ENCODE measurements at regions not wholly inside any gene's neighbourhood (a gene's known extent, or its start where the extent isn't known, plus 50 kb on each side); places are given as distances from the start of the nearest gene placed in this dataset.
"Not testable (repeated sequence)": the region's sequence is repeated elsewhere in the genome, so short reads cannot be mapped to it uniquely, and the experiment has no call there.

- no peak for DNase-seq (ENCODE audit: low read depth)
Observed at GRCh38 chr3:170814822-170815221, 55.2 kb downstream of the RPL22L1 start.

- no peak for DNase-seq (ENCODE audit: low read depth)
Observed at GRCh38 chr3:170813266-170813665, 56.7 kb downstream of the RPL22L1 start.

- DNase-seq (ENCODE audit: low read depth) = peak; percentile 39
Observed at GRCh38 chr3:170811928-170812591, 57.9 kb downstream of the RPL22L1 start.

GRCh38 chr3:170811515-170811914 is 58.5 kb downstream of the RPL22L1 start:
- DNase-seq (ENCODE audit: low read depth) = no peak

- no peak for DNase-seq (ENCODE audit: low read depth)
Observed at GRCh38 chr3:170809975-170810357, 60.0 kb downstream of the RPL22L1 start.

- no peak for DNase-seq (ENCODE audit: low read depth)
Observed at GRCh38 chr3:170809007-170809974, 60.7 kb downstream of the RPL22L1 start.

- DNase-seq (ENCODE audit: low read depth) = no peak
Observed at GRCh38 chr3:170808041-170808440, 62.0 kb downstream of the RPL22L1 start.

GRCh38 chr3:170806676-170807075 is 63.3 kb downstream of the RPL22L1 start:
- DNase-seq (ENCODE audit: low read depth) = no peak

GRCh38 chr3:170806141-170806540 is 63.9 kb downstream of the RPL22L1 start:
- DNase-seq (ENCODE audit: low read depth) = no peak

- DNase-seq (ENCODE audit: low read depth) = not testable (repeated sequence)
Observed at GRCh38 chr3:170805296-170805695, 64.7 kb downstream of the RPL22L1 start.

- DNase-seq (ENCODE audit: low read depth) = not testable (repeated sequence)
Observed at GRCh38 chr3:170804634-170805033, 65.4 kb downstream of the RPL22L1 start.

GRCh38 chr3:170804078-170804477 is 65.9 kb downstream of the RPL22L1 start:
- no peak for DNase-seq (ENCODE audit: low read depth)

- no peak for DNase-seq (ENCODE audit: low read depth)
Observed at GRCh38 chr3:170802164-170803151, 67.5 kb downstream of the RPL22L1 start.

- no peak for DNase-seq (ENCODE audit: low read depth)
Observed at GRCh38 chr3:170801597-170801996, 68.4 kb downstream of the RPL22L1 start.

- DNase-seq (ENCODE audit: low read depth) = not testable (repeated sequence)
Observed at GRCh38 chr3:170800275-170800674, 69.7 kb downstream of the RPL22L1 start.

GRCh38 chr3:170799009-170799408 is 71.0 kb downstream of the RPL22L1 start:
- no peak for DNase-seq (ENCODE audit: low read depth)

- no peak for DNase-seq (ENCODE audit: low read depth)
Observed at GRCh38 chr3:170797685-170798084, 72.3 kb downstream of the RPL22L1 start.

GRCh38 chr3:170792471-170792870 is 77.5 kb downstream of the RPL22L1 start:
- DNase-seq (ENCODE audit: low read depth) = no peak

- DNase-seq (ENCODE audit: low read depth) = no peak
Observed at GRCh38 chr3:170790647-170791046, 79.3 kb downstream of the RPL22L1 start.

- no peak for DNase-seq (ENCODE audit: low read depth)
Observed at GRCh38 chr3:170787464-170787863, 82.5 kb downstream of the RPL22L1 start.

- no peak for DNase-seq (ENCODE audit: low read depth)
Observed at GRCh38 chr3:170785454-170785853, 84.5 kb downstream of the RPL22L1 start.

GRCh38 chr3:170784406-170784805 is 85.6 kb downstream of the RPL22L1 start:
- DNase-seq (ENCODE audit: low read depth) = no peak

All from activated T-cell treated with anti-CD3 and anti-CD28 coated beads for 48 hours (primary cell).